BLaER1 treated with 17β-estradiol and CSF1 and Interleukin-3, amounts not matched to agents 10 nM and 100 nM (cell line): ENCODE measurements at regions not wholly inside any gene's neighbourhood (a gene's known extent, or its start where the extent isn't known, plus 50 kb on each side); places are given as distances from the start of the nearest gene placed in this dataset.

Experiments used
- H3K27ac ChIP-seq, 11 experiments: shearing (Covaris generic); formaldehyde crosslinking; 2 replicates each; pipeline ENCODE4 v1.8.1; 2022
- H3K27me3 ChIP-seq, 11 experiments: shearing (Covaris generic); formaldehyde crosslinking; 2 replicates each; pipeline ENCODE4 v1.8.1; 2022
- H3K36me3 ChIP-seq, 11 experiments: shearing (Covaris generic); formaldehyde crosslinking; 2 replicates each; pipeline ENCODE4 v1.8.1; 2022
- H3K4me1 ChIP-seq, 10 experiments: shearing (Covaris generic); formaldehyde crosslinking; 2 replicates each; pipeline ENCODE4 v1.8.1; 2022
- H3K4me2 ChIP-seq, 11 experiments: shearing (Covaris generic); formaldehyde crosslinking; 2 replicates each; pipeline ENCODE4 v1.8.1; 2022
- H3K4me3 ChIP-seq, 10 experiments: shearing (Covaris generic); formaldehyde crosslinking; 2 replicates each; pipeline ENCODE4 v1.8.1; 2022
- H3K9ac ChIP-seq, 11 experiments: shearing (Covaris generic); formaldehyde crosslinking; 2 replicates each; pipeline ENCODE4 v1.8.1; 2022
- H3K9me3 ChIP-seq, 11 experiments: shearing (Covaris generic); formaldehyde crosslinking; replicated peaks in 1 of 11; 2 replicates each; pipeline ENCODE4 v1.8.1; 2022
- H4K20me1 ChIP-seq, 11 experiments: shearing (Covaris generic); formaldehyde crosslinking; 2 replicates each; pipeline ENCODE4 v1.8.1; 2022
- Cebpa-rat ChIP-seq, 11 experiments: shearing (Covaris generic); IDR thresholded peaks; 2 replicates each; pipeline ENCODE4 v1.8.1; 2022

GRCh38 chr18:67072791-67073190 lies 443.7 kb downstream of the DSEL start:
- H3K4me2 ChIP-seq = no peak overlapping the region
- H3K27ac ChIP-seq = no peak overlapping the region
- no peaks in the 10 kb centered on the region for H3K27me3 ChIP-seq
- no peaks in the 10 kb centered on the region for H4K20me1 ChIP-seq
- H3K4me3 ChIP-seq = no peak overlapping the region
- TF ChIP-seq Cebpa-rat (IDR thresholded peaks at IDR 0.05) = no peak
- H3K4me1 ChIP-seq = no peaks in the 10 kb centered on the region
- no peaks in the 10 kb centered on the region for H3K36me3 ChIP-seq
- no peak overlapping the region for H3K9ac ChIP-seq
- no peaks in the 10 kb centered on the region for H3K9me3 ChIP-seq

GRCh38 chr18:67068608-67069007 lies 447.9 kb downstream of the DSEL start:
- Histone ChIP-seq H3K9me3 (no peaks in the 10 kb centered on the region), H3K36me3 (no peaks in the 10 kb centered on the region), H4K20me1 (no peaks in the 10 kb centered on the region), H3K4me2 (no peak overlapping the region), H3K4me1 (no peaks in the 10 kb centered on the region), H3K9ac (no peak overlapping the region), H3K4me3 (no peak overlapping the region), H3K27me3 (no peaks in the 10 kb centered on the region), H3K27ac (no peak overlapping the region)
- TF ChIP-seq Cebpa-rat (IDR thresholded peaks at IDR 0.05) = no peak

- no peaks in the 10 kb centered on the region for H4K20me1 ChIP-seq
- H3K4me3 ChIP-seq = no peak overlapping the region
- H3K36me3 ChIP-seq = no peaks in the 10 kb centered on the region
- H3K27ac ChIP-seq = no peak overlapping the region
- no peak for TF ChIP-seq Cebpa-rat (IDR thresholded peaks at IDR 0.05)
- no peaks in the 10 kb centered on the region for H3K27me3 ChIP-seq
- no peak overlapping the region for H3K4me2 ChIP-seq
- no peaks in the 10 kb centered on the region for H3K4me1 ChIP-seq
- H3K9ac ChIP-seq = no peak overlapping the region
- no peaks in the 10 kb centered on the region for H3K9me3 ChIP-seq
Measured at GRCh38 chr18:67047334-67047733, 443.4 kb upstream of the CDH19 start.

- no peaks in the 10 kb centered on the region for H3K4me1 ChIP-seq
- no peak overlapping the region for H3K4me2 ChIP-seq
- H3K36me3 ChIP-seq = no peaks in the 10 kb centered on the region
- H3K27ac ChIP-seq = no peak overlapping the region
- no peak overlapping the region for H3K9ac ChIP-seq
- H4K20me1 ChIP-seq = no peaks in the 10 kb centered on the region
- no peak for TF ChIP-seq Cebpa-rat (IDR thresholded peaks at IDR 0.05)
- H3K9me3 ChIP-seq = no peaks in the 10 kb centered on the region
- no peak overlapping the region for H3K4me3 ChIP-seq
- H3K27me3 ChIP-seq = no peaks in the 10 kb centered on the region
Measured at GRCh38 chr18:67043276-67043675, 439.4 kb upstream of the CDH19 start.

GRCh38 chr18:67041334-67041733 lies 437.4 kb upstream of the CDH19 start:
- H4K20me1 ChIP-seq = no peaks in the 10 kb centered on the region
- no peak overlapping the region for H3K4me3 ChIP-seq
- H3K27ac ChIP-seq = no peak overlapping the region
- H3K4me2 ChIP-seq = no peak overlapping the region
- H3K9ac ChIP-seq = no peak overlapping the region
- TF ChIP-seq Cebpa-rat (IDR thresholded peaks at IDR 0.05) = no peak
- no peaks in the 10 kb centered on the region for H3K9me3 ChIP-seq
- no peaks in the 10 kb centered on the region for H3K4me1 ChIP-seq
- no peaks in the 10 kb centered on the region for H3K27me3 ChIP-seq
- H3K36me3 ChIP-seq = no peaks in the 10 kb centered on the region

- H4K20me1 ChIP-seq = no peaks in the 10 kb centered on the region
- no peak overlapping the region for H3K27ac ChIP-seq
- no peaks in the 10 kb centered on the region for H3K36me3 ChIP-seq
- no peak for TF ChIP-seq Cebpa-rat (IDR thresholded peaks at IDR 0.05)
- H3K9me3 ChIP-seq = no peaks in the 10 kb centered on the region
- H3K9ac ChIP-seq = no peak overlapping the region
- no peaks in the 10 kb centered on the region for H3K4me1 ChIP-seq
- no peak overlapping the region for H3K4me2 ChIP-seq
- no peak overlapping the region for H3K4me3 ChIP-seq
- no peaks in the 10 kb centered on the region for H3K27me3 ChIP-seq
Measured at GRCh38 chr18:67035026-67035425, 431.1 kb upstream of the CDH19 start.

GRCh38 chr18:67023059-67023458 lies 419.2 kb upstream of the CDH19 start:
- Histone ChIP-seq H3K9me3 (no peaks in the 10 kb centered on the region), H3K4me1 (no peaks in the 10 kb centered on the region), H3K9ac (no peak overlapping the region), H3K36me3 (no peaks in the 10 kb centered on the region), H3K27ac (no peak overlapping the region), H4K20me1 (no peaks in the 10 kb centered on the region), H3K4me2 (no peak overlapping the region), H3K27me3 (no peaks in the 10 kb centered on the region), H3K4me3 (no peak overlapping the region)
- no peak for TF ChIP-seq Cebpa-rat (IDR thresholded peaks at IDR 0.05)

- no peak overlapping the region for H3K4me2 ChIP-seq
- no peak for TF ChIP-seq Cebpa-rat (IDR thresholded peaks at IDR 0.05)
- no peaks in the 10 kb centered on the region for H3K36me3 ChIP-seq
- no peak overlapping the region for H3K27ac ChIP-seq
- H4K20me1 ChIP-seq = no peaks in the 10 kb centered on the region
- H3K27me3 ChIP-seq = no peaks in the 10 kb centered on the region
- no peaks in the 10 kb centered on the region for H3K9me3 ChIP-seq
- H3K9ac ChIP-seq = no peak overlapping the region
- no peak overlapping the region for H3K4me3 ChIP-seq
- no peaks in the 10 kb centered on the region for H3K4me1 ChIP-seq
Measured at GRCh38 chr18:67010919-67011318, 407.0 kb upstream of the CDH19 start.

GRCh38 chr18:67007999-67008398 lies 404.1 kb upstream of the CDH19 start:
- no peaks in the 10 kb centered on the region for H3K36me3 ChIP-seq
- no peaks in the 10 kb centered on the region for H4K20me1 ChIP-seq
- no peak overlapping the region for H3K27ac ChIP-seq
- H3K9ac ChIP-seq = no peak overlapping the region
- no peaks in the 10 kb centered on the region for H3K9me3 ChIP-seq
- TF ChIP-seq Cebpa-rat (IDR thresholded peaks at IDR 0.05) = no peak
- H3K4me3 ChIP-seq = no peak overlapping the region
- no peaks in the 10 kb centered on the region for H3K4me1 ChIP-seq
- no peak overlapping the region for H3K4me2 ChIP-seq
- H3K27me3 ChIP-seq = no peaks in the 10 kb centered on the region

- H3K4me3 ChIP-seq = no peak overlapping the region
- H3K4me1 ChIP-seq = no peaks in the 10 kb centered on the region
- no peak for TF ChIP-seq Cebpa-rat (IDR thresholded peaks at IDR 0.05)
- no peaks in the 10 kb centered on the region for H4K20me1 ChIP-seq
- H3K9ac ChIP-seq = no peak overlapping the region
- H3K27me3 ChIP-seq = no peaks in the 10 kb centered on the region
- H3K27ac ChIP-seq = no peak overlapping the region
- no peaks in the 10 kb centered on the region for H3K36me3 ChIP-seq
- no peaks in the 10 kb centered on the region for H3K9me3 ChIP-seq
- no peak overlapping the region for H3K4me2 ChIP-seq
Measured at GRCh38 chr18:67007085-67007484, 403.2 kb upstream of the CDH19 start.

GRCh38 chr18:67001052-67001451 lies 397.2 kb upstream of the CDH19 start:
- Histone ChIP-seq H3K36me3 (no peaks in the 10 kb centered on the region), H3K9me3 (no peaks in the 10 kb centered on the region), H3K27me3 (no peaks in the 10 kb centered on the region), H3K4me2 (no peak overlapping the region), H3K9ac (no peak overlapping the region), H3K27ac (no peak overlapping the region), H4K20me1 (no peaks in the 10 kb centered on the region), H3K4me1 (no peaks in the 10 kb centered on the region), H3K4me3 (no peak overlapping the region)
- TF ChIP-seq Cebpa-rat (IDR thresholded peaks at IDR 0.05) = no peak
